Colonic mucosa (tissue), 4 donors: ENCODE measurements at regions not wholly inside any gene's neighbourhood (a gene's known extent, or its start where the extent isn't known, plus 50 kb on each side); places are given as distances from the start of the nearest gene placed in this dataset.
A peak's percentile ranks its signal among the peaks of the same experiment; 100 is the strongest.

Experiments
- DNase-seq: peaks from one replicate; pipeline ENCODE4 v3.0.0-alpha.2; 2020
- H3K27ac ChIP-seq: fragments of 200-600 bp; one replicate; pipeline ENCODE4 v1.8.0; 2021
- H3K27me3 ChIP-seq: fragments of 200-600 bp; one replicate; pipeline ENCODE4 v1.8.0; 2021
- H3K36me3 ChIP-seq: fragments of 200-600 bp; one replicate; pipeline ENCODE4 v1.8.0; 2021
- H3K4me1 ChIP-seq: fragments of 200-600 bp; one replicate; pipeline ENCODE4 v1.8.0; 2021; ENCODE audit warnings: mild to moderate bottlenecking
- H3K4me3 ChIP-seq: fragments of 200-600 bp; one replicate; pipeline ENCODE4 v1.8.0; 2021
- H3K9ac ChIP-seq, 2 donors: one replicate each; pipeline ENCODE4 v1.7.0; 2013; ENCODE audit warnings: control low read depth in 2 of 2, low read depth in 2 of 2, low read length in 2 of 2
- H3K9me3 ChIP-seq: fragments of 200-600 bp; one replicate; pipeline ENCODE4 v1.8.0; 2021
- intact Hi-C: fragments of 100-400 bp; cut with DNase I; formaldehyde crosslinking; loops from one replicate; pipeline ENCODE4 v1.14.1; 2022
- TF ChIP-seq, protein P1 (sequence below): fragments of 200-600 bp; IDR thresholded peaks from one replicate; pipeline ENCODE4 v1.8.0; 2022; ENCODE audit warnings: antibody characterized with exemption, mild to moderate bottlenecking
- donor health status: healthy.
- donor health status: DM: no; HTN: no; CAD: no.
- donor health status: DM: no; HTN: no; CAD: no.

DNA sequence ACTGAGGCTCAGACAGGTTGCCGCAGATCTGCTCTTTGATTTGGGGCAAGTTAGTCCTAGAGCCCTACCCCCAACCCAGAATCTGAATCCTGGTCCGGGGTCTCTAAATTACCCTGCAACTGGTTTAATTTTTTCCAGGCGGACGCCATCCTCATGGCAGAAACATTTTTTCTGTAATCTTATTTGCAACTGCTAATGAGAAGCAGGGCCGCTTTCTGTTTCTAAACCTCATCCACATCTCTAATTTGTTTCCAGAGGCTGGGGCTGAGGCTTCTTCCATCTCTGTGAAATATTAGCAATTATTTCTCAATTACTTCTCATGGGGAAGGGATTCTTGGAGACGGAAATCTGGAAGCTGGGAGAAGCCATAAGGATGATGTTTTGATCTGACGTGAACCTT lies 261.6 kb downstream of the RPS24 start:
- intact Hi-C loops, result no loop called here
- Histone ChIP-seq H3K36me3 (no peaks in the 10 kb centered on the region), H3K27ac (no peak overlapping the region), H3K4me3 (no peak overlapping the region), H3K9me3 (no peaks in the 10 kb centered on the region), H3K27me3 (no peaks in the 10 kb centered on the region), H3K4me1 (no peaks in the 10 kb centered on the region), H3K9ac (no peak overlapping the region)
- DNase-seq, result no peak
- TF ChIP-seq, protein P1, sequence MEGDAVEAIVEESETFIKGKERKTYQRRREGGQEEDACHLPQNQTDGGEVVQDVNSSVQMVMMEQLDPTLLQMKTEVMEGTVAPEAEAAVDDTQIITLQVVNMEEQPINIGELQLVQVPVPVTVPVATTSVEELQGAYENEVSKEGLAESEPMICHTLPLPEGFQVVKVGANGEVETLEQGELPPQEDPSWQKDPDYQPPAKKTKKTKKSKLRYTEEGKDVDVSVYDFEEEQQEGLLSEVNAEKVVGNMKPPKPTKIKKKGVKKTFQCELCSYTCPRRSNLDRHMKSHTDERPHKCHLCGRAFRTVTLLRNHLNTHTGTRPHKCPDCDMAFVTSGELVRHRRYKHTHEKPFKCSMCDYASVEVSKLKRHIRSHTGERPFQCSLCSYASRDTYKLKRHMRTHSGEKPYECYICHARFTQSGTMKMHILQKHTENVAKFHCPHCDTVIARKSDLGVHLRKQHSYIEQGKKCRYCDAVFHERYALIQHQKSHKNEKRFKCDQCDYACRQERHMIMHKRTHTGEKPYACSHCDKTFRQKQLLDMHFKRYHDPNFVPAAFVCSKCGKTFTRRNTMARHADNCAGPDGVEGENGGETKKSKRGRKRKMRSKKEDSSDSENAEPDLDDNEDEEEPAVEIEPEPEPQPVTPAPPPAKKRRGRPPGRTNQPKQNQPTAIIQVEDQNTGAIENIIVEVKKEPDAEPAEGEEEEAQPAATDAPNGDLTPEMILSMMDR, result no peak

DNA sequence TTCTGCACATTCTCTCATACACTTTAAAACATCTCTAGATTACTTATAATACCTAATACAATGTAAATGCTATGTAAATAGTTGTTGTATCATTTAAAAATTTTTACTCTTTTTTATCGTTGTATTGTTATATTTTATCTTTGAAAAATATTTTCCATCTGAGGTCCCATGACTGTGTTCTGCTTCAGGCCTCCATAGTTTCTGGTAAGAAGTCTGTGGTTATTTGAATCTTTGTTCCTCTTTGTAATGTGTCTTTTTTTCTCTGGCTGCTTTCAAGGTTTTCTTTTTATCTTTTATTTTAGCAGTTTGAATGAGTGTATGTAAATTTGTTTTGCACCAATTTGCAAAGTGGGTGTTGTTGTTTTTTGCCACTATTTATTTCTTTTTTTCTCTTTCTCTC lies 263.1 kb downstream of the RPS24 start:
- Histone ChIP-seq H3K27ac (no peak overlapping the region), H3K27me3 (no peaks in the 10 kb centered on the region), H3K9me3 (no peaks in the 10 kb centered on the region), H3K9ac (no peak overlapping the region), H3K36me3 (no peaks in the 10 kb centered on the region), H3K4me3 (no peak overlapping the region), H3K4me1 (no peaks in the 10 kb centered on the region)
- TF ChIP-seq, protein P1, result no peak
- intact Hi-C loops, result no loop called here
- DNase-seq, result no peak

DNA sequence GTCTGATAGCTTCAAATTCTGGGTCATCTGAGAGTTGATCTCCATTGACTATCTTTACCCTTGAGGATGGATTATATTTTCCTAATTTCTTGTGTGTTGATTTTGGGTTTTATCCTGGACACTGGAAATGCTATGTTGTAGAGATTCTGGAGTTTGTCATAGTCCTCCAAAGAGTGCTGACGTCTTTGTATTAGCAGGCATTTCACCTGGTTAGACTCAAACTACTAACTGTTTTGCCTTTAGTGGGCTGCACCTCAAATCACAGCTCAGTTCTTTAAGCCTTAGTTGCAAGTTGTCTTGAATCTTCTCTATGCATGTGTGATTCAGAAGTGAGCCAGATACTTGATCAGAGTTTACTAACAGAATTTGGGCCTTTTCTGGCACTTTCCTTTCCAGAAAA lies 264.3 kb downstream of the RPS24 start:
- Histone ChIP-seq H3K27ac (no peak overlapping the region), H3K9ac (no peak overlapping the region), H3K36me3 (no peaks in the 10 kb centered on the region), H3K27me3 (no peaks in the 10 kb centered on the region), H3K9me3 (no peaks in the 10 kb centered on the region), H3K4me1 (no peaks in the 10 kb centered on the region), H3K4me3 (no peak overlapping the region)
- no peak for DNase-seq
- TF ChIP-seq, protein P1, result no peak
- intact Hi-C loops, result no loop called here

DNA sequence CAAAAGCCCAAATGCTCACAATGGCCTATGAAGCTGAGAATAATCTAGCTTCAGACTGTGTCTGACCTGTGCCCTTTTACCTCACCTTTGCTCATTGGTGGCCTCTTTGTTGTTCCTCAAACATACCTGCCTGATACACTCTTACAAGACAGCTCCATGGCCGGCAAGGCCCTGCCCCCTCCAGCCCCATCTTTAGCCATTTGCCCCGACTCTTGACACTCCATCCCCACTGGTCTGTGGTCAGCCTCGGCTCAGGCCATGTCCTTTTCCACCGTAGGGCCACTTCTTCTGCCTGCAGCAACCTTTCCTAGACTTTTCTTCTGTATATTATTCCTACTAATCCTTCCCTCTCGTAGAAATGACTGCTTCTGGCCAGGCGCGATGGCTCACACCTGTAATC lies 265.2 kb downstream of the RPS24 start:
- Histone ChIP-seq H3K27me3 (no peaks in the 10 kb centered on the region), H3K27ac (no peak overlapping the region), H3K4me1 (no peaks in the 10 kb centered on the region), H3K36me3 (no peaks in the 10 kb centered on the region), H3K9me3 (no peaks in the 10 kb centered on the region), H3K4me3 (no peak overlapping the region), H3K9ac (no peak overlapping the region)
- TF ChIP-seq, protein P1, result no peak
- DNase-seq, result no peak
- intact Hi-C loops, result no loop called here

DNA sequence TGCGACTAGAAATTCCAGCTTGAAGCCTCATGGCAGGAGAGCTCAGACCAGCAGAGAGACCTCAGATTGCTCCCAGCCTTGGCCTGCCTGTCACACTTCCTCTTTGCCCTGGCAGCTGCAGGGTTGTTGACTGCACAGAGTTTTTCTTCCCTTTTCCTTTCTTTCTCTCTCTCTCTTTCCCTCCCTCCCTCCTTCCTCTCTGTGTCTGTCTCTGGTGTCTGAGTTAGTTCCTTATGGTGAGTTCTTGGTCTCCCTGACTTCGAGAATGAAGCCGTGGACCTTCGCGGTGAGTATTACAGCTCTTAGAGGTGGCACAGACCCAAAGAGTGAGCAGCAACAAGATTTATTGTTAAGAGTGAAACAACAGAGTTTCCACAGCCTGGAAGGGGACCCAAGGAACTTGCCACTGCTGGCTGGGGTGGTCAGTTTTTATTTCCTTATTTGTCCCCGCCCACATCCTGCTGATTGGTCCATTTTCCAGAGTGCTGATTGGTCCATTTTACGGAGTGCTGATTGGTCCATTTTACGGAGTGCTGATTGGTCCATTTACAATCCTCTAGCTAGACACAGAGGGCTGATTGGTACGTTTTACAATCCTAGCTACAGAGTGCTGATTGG lies 266.3 kb downstream of the RPS24 start:
- intact Hi-C loops, result loop anchor here (10.0 kb wide), 2 partner anchors 255 to 895 kb away; no protein-coding TSS in a partner anchor
- Histone ChIP-seq H3K27me3 (no peaks in the 10 kb centered on the region), H3K27ac (peak overlapping the region; percentile 31), H3K4me3 (no peak overlapping the region), H3K9me3 (no peaks in the 10 kb centered on the region), H3K36me3 (no peaks in the 10 kb centered on the region), H3K4me1 (no peaks in the 10 kb centered on the region), H3K9ac (no peak overlapping the region)
- DNase-seq, result no peak
- TF ChIP-seq, protein P1, result no peak
